Fibroblast of lung (primary cell): ENCODE measurements at regions not wholly inside any gene's neighbourhood (a gene's known extent, or its start where the extent isn't known, plus 50 kb on each side); places are given as distances from the start of the nearest gene placed in this dataset.

Source experiments
- EZH2 ChIP-seq: IDR thresholded peaks from 2 replicates; pipeline ENCODE4 v1.5.1; 2012; ENCODE audit warnings: low read length, control low read depth, mild to moderate bottlenecking; ENCODE audit errors: missing control alignments
- TF ChIP-seq, protein P1 (sequence below), 2 donors: IDR thresholded peaks in 1 of 2; conservative IDR thresholded peaks in 1 of 2; 1 replicate in 1 of 2; 2 replicates in 1 of 2; pipeline ENCODE4 v1.5.1; 2011 to 2012; ENCODE audit warnings: low read length in 2 of 2, control low read depth in 1 of 2, inconsistent platforms in 1 of 2, low read depth in 1 of 2, mild to moderate bottlenecking in 1 of 2

DNA sequence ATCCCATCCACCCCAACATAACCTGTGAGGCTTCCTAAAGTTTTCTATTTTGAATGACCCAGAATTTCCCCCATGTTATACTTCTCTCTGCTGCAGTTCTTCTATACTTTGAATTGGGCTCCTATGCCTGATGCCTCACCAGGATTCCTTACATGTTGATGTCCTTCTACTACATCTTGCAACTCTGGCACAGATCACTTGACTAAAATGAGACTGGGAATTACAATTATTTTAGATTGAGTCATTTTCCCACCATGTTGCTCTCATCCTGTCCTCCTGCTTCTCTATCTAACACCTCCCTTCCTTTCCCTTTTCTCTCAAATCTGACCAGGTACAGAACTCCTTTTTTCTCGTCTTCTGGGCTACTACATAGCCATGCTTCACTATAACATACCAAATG is 314.0 kb upstream of the KCNJ16 start:
- TF ChIP-seq, protein P1, sequence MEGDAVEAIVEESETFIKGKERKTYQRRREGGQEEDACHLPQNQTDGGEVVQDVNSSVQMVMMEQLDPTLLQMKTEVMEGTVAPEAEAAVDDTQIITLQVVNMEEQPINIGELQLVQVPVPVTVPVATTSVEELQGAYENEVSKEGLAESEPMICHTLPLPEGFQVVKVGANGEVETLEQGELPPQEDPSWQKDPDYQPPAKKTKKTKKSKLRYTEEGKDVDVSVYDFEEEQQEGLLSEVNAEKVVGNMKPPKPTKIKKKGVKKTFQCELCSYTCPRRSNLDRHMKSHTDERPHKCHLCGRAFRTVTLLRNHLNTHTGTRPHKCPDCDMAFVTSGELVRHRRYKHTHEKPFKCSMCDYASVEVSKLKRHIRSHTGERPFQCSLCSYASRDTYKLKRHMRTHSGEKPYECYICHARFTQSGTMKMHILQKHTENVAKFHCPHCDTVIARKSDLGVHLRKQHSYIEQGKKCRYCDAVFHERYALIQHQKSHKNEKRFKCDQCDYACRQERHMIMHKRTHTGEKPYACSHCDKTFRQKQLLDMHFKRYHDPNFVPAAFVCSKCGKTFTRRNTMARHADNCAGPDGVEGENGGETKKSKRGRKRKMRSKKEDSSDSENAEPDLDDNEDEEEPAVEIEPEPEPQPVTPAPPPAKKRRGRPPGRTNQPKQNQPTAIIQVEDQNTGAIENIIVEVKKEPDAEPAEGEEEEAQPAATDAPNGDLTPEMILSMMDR (conservative IDR thresholded peaks at IDR 0.05 in 1 of 2, IDR thresholded peaks at IDR 0.05 in 1 of 2; ENCODE audit: low read depth in 1 of 2, low read length in 2 of 2), result no peak
- no peak for TF ChIP-seq EZH2
